Psoas muscle (tissue), 7 donors: ENCODE measurements at regions not wholly inside any gene's neighbourhood (a gene's known extent, or its start where the extent isn't known, plus 50 kb on each side); places are given as distances from the start of the nearest gene placed in this dataset.

ENCODE experiments used
- ATAC-seq, 4 donors: fragments of 200-7000 bp; cut with Tn5 transposase; one replicate each; pipeline ENCODE4 v1.9.1; 2020; ENCODE audit warnings: moderate library complexity in 3 of 4, mild to moderate bottlenecking in 2 of 4
- DNase-seq, 2 donors: peaks; one replicate each; pipeline ENCODE4 v3.0.0-alpha.2; 2020
- H3K27ac ChIP-seq: fragments of 200-600 bp; one replicate; pipeline ENCODE4 v1.8.0; 2022
- H3K27me3 ChIP-seq, 3 donors: fragments of 200-600 bp in 1 of 3; one replicate each; pipeline versions ENCODE4 v1.6.1 to v1.8.0; 2013 to 2022; ENCODE audit warnings: low read length in 2 of 3, mild to moderate bottlenecking in 2 of 3, moderate library complexity in 1 of 3; ENCODE audit not compliant: insufficient read depth in 3 of 3
- H3K36me3 ChIP-seq, 2 donors: fragments of 200-600 bp in 1 of 2; one replicate each; pipeline versions ENCODE4 v1.6.1 to v1.8.0; 2013 to 2022; ENCODE audit warnings: low read depth in 1 of 2, mild to moderate bottlenecking in 1 of 2, moderate library complexity in 1 of 2; ENCODE audit not compliant: insufficient read depth in 1 of 2
- H3K4me1 ChIP-seq: fragments of 200-600 bp; one replicate; pipeline ENCODE4 v1.8.0; 2022
- H3K4me3 ChIP-seq: fragments of 200-600 bp; one replicate; pipeline ENCODE4 v1.8.0; 2022; ENCODE audit warnings: mild to moderate bottlenecking
- H3K9me3 ChIP-seq: fragments of 200-600 bp; one replicate; pipeline ENCODE4 v1.8.0; 2022
- WGBS, 3 donors: extraction: QIAGEN DNeasy Blood & Tissue Kit; methylation state at CpG; one replicate each; pipeline versions ENCODE4 v1.1.6 to v1.1.7; 2013; 5-methylcytosine and 5-hydroxymethylcytosine counted together
- intact Hi-C, 2 donors: fragments of 100-400 bp; cut with DNase I; formaldehyde crosslinking; loops; one replicate each; pipeline versions ENCODE4 v1.11.0 to v1.14.2; 2022
- TF ChIP-seq, protein P1 (sequence below): fragments of 200-600 bp; IDR thresholded peaks from one replicate; pipeline ENCODE4 v1.8.0; 2022; ENCODE audit warnings: antibody characterized with exemption
- donor health status: healthy with polysubstance abuse.
- donor health status: DM: no; HTN: no; CAD: no; lungs with moderate emphysema.
- donor health status: Bipolar disorder and iron deficiency.
- donor health status: healthy.
- donor health status: DM: yes; HTN: yes; CAD: no.
- donor health status: DM: no; HTN: no; CAD: no.
- donor health status: DM: yes; HTN: yes; CAD: no.

DNA sequence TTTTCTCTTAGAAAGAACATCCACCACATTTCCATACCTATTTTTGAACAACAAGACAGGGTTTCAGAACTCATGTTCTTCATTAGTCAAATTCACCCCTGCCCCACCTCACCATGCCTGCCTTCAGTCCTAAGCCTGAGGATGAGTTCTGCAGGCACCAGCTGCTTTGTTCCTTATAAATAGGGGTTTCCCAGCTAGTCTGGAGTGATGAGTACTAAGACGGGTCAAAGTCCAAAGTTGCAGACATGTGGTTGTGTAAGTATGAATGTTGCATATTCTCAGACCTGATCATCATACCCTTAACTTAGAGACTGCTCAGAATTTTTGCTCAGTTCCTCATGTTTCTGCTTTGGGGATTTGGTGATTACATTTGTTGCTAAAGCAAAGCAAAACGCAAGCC, 257.7 kb upstream of the CDYL start:
- DNase-seq, result no peak
- Histone ChIP-seq H3K27ac (no peak overlapping the region), H3K4me1 (no peaks in the 10 kb centered on the region), H3K4me3 (no peak overlapping the region), H3K27me3 (no peaks in the 10 kb centered on the region), H3K36me3 (no peaks in the 10 kb centered on the region), H3K9me3 (no peaks in the 10 kb centered on the region)
- intact Hi-C loops, result no loop called here
- WGBS, 3 donors, result 72 to 81% (median 78%) methylated on average over 2 of the region's 2 CpGs
- ATAC-seq, result no peak
- TF ChIP-seq, protein P1, sequence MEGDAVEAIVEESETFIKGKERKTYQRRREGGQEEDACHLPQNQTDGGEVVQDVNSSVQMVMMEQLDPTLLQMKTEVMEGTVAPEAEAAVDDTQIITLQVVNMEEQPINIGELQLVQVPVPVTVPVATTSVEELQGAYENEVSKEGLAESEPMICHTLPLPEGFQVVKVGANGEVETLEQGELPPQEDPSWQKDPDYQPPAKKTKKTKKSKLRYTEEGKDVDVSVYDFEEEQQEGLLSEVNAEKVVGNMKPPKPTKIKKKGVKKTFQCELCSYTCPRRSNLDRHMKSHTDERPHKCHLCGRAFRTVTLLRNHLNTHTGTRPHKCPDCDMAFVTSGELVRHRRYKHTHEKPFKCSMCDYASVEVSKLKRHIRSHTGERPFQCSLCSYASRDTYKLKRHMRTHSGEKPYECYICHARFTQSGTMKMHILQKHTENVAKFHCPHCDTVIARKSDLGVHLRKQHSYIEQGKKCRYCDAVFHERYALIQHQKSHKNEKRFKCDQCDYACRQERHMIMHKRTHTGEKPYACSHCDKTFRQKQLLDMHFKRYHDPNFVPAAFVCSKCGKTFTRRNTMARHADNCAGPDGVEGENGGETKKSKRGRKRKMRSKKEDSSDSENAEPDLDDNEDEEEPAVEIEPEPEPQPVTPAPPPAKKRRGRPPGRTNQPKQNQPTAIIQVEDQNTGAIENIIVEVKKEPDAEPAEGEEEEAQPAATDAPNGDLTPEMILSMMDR, result no peak

DNA sequence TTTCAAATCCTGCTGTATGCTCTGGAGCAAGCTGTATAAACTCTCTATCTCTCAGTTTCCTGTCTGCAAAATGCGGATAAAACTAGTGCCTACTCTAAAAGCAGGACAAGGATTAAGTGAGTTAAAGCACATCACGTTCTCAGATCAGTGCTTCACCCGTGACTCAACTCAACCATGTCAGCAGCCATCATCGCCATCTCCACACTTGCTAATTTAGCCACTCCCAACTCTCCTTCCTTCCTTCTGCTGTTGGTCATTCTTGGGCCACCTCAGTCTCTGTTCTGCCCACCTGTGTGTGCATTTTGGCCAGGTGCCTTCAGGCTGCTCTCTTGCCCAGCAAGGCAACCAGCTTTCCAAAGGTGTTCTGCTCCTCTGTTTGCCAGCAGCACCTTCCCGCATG, 260.0 kb upstream of the CDYL start:
- Histone ChIP-seq H3K27ac (no peak overlapping the region), H3K36me3 (no peaks in the 10 kb centered on the region), H3K9me3 (no peaks in the 10 kb centered on the region), H3K4me3 (no peak overlapping the region), H3K4me1 (no peaks in the 10 kb centered on the region), H3K27me3 (no peaks in the 10 kb centered on the region)
- peak in 1 of 4 donors; percentile 33 for ATAC-seq
- DNase-seq, result no peak
- TF ChIP-seq, protein P1, result no peak
- 75 to 82% (median 79%) methylated on average over 5 of the region's 5 CpGs for WGBS, 3 donors
- intact Hi-C loops, result no loop called here

DNA sequence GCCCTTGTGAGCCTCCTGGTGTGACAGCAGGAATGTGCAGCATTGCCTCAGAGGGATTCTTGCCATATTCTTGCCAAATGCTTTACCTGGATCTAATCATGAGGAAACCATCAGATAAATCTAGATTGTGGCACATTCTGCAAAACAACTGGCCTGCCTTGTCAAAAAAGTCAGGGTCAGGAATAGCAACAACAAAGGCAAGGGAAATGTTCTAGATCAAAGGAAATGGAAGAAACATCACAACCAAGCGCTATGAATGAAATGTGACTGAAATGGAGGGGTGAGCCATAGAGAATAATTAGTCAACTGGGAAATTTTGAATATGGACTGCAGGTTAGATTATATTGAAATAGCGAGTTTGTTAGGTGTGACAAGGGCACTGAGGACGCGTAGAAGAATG, 262.6 kb upstream of the CDYL start:
- DNase-seq (no peak), ATAC-seq (no peak)
- intact Hi-C loops, result no loop called here
- Histone ChIP-seq H3K27ac (no peak overlapping the region), H3K36me3 (no peaks in the 10 kb centered on the region), H3K27me3 (no peaks in the 10 kb centered on the region), H3K4me3 (no peak overlapping the region), H3K9me3 (no peaks in the 10 kb centered on the region), H3K4me1 (no peaks in the 10 kb centered on the region)
- TF ChIP-seq, protein P1, result no peak
- 92 to 97% (median 93%) methylated on average over 4 of the region's 4 CpGs for WGBS, 3 donors

DNA sequence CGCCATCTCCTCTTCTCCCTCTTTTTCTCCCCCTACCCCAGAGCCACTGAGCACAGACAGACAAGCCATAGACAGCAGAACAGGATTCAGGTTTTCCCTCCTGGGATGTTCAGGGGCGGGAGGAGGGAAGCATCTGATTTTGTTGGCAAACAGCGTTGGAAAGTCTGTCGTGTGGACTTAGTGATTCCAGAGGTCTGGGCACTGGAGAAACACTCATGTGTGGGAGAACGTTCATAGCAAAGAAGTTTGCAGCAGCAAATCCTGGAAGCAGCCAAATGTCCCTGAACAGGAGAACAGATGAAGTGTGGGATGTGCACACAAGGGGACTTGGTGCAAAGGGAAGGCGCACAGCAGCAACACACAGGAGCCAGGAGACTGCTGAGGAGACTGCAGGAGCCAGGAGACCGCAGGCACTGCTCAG, 264.1 kb upstream of the CDYL start:
- H3K4me1 ChIP-seq, result no peaks in the 10 kb centered on the region
- ATAC-seq (no peak), DNase-seq (no peak)
- no peaks in the 10 kb centered on the region for H3K27me3 ChIP-seq
- TF ChIP-seq, protein P1, result no peak
- H3K27ac ChIP-seq, result no peak overlapping the region
- intact Hi-C loops, result no loop called here
- no peaks in the 10 kb centered on the region for H3K9me3 ChIP-seq
- no peaks in the 10 kb centered on the region for H3K36me3 ChIP-seq
- no peak overlapping the region for H3K4me3 ChIP-seq
- 40 to 52% (median 48%) methylated on average over 7 of the region's 7 CpGs for WGBS, 3 donors

DNA sequence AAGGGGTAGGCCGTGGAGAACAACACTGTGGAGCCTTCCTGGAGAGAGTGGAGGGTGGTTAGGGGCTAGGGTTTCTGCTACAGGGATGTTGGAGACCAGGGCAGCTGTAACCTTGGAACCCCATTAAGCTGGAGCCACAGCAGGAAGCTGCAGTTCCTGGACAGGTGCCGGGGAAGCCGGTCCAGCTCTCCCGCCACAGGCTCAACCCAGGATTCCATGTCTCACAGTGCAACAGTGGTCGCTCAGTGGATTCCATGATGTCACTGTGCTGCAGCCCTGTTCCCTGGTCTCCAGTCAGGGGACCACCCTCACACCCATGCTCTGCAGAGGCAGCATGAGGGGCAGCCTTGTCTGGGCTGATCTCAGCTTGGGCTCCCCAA, 264.6 kb upstream of the CDYL start:
- no peaks in the 10 kb centered on the region for H3K36me3 ChIP-seq
- no peaks in the 10 kb centered on the region for H3K9me3 ChIP-seq
- 27 to 30% (median 27%) methylated on average over 5 of the region's 5 CpGs for WGBS, 3 donors
- TF ChIP-seq, protein P1, result no peak
- intact Hi-C loops, result no loop called here
- H3K4me3 ChIP-seq, result no peak overlapping the region
- no peaks in the 10 kb centered on the region for H3K27me3 ChIP-seq
- DNase-seq (peak in 1 of 2 donors; percentile 51), ATAC-seq (no peak)
- no peak overlapping the region for H3K27ac ChIP-seq
- H3K4me1 ChIP-seq, result no peaks in the 10 kb centered on the region
